SHP77 (cell line): ENCODE measurements at regions not wholly inside any gene's neighbourhood (a gene's known extent, or its start where the extent isn't known, plus 50 kb on each side); places are given as distances from the start of the nearest gene placed in this dataset.

Experiments used
- DNase-seq, 2 experiments: peaks; one replicate each; lab custom pipeline; 2025; lab: John Stamatoyannopoulos, UW

DNA sequence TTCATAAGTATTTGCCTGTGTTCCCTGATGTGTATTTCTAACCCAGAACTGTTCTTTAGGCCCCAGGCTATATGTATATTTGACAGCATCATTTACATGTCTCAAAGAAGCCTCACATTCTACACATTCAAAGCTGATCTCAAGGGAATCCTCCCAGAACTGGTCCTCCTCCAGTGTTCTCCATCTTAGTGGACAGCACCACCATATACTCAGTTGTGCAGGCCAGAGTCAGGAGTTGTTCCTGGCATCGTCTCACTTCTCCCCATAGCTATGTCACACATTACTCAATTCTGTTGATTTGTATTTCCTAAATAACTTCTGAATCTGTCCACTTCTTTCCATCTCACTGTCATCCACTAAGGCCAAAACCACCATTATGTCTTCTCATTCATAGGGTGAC, 82.8 kb upstream of the TRPC3 start:
- DNase-seq: no peak

- no peak for DNase-seq
These were observed 75.3 kb upstream of the TRPC3 start for GRCh38 chr4:122027203-122027602.

DNA sequence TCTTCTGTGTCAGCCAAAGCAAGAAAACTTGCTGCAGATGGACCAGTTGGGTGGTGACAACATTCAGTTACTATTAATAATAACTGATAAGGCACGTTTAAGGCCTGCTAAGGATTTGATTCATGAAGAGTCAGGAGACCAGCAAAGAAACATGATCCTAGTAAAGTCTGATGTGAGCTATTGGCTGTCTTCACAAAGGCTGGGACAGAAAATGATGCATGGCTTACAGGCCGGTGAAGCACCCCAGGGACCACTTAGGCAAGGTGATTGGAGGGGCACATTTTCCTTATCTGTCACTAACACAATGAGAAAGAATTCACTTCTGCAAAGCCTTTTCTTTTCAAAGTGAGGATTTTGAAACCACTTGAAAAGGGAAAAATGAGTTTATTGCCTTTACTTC, 65.4 kb upstream of the TRPC3 start:
- no peak for DNase-seq

DNA sequence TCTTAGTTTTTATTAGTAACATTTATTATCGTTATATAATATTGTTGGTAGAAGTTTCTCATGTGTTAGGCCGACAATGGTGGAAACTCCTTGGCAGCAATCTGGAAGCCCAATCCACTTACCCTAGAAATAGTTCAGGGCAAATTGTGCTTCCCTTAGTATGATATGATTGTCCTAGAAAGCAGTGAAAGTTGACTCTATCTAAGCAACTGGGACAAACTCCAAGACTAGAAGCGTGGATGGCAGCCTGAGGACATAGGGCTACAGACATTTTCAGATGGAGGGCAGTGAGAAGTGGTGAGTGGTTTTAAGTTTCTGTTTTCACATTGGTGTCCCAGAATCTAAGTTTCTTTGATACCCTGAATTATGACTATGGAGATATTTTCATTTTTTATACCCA, 63.3 kb upstream of the TRPC3 start:
- DNase-seq: no peak

DNA sequence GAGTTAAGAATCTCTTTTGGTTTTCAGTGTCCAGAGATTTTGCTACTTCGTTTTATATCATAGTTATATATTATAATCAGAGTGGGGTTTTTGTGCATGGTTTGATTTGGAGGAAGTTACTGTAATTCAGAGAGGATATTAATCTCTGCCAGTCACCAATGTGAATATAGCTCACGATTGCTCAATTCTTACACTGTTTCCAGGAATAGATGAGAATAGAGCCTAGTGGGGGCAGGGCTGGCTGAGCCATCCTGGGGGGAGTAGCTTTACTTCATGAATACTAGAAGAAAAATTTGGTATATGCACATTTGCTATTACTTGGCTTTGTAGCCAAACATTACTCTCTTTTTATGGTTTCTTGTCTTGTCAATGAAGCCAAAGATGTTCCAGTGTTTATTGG, 60.9 kb upstream of the TRPC3 start:
- DNase-seq: no peak

GRCh38 chr4:122010610-122011009, 58.8 kb upstream of the TRPC3 start:
- DNase-seq: no peak

DNA sequence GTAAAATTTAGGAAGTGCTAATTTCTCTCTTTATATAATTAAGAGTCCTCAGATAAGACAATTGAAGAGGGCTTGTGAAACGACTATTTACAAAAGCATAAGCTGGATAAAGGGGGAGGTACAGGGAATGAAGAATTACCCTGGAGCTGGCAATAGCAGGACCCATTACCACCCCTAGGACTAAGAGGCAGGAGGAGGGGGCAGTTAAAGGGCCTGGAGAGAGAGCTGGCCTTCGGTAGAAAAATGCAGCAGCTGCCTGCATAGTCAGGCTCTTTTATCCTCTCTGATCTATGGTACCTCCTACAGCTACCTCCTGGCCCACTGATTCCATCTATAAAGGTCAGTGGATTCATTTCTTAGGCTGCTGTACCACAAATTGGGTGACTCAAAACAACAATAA, 57.7 kb upstream of the TRPC3 start:
- DNase-seq: no peak

- no peak for DNase-seq
These were observed 55.2 kb upstream of the TRPC3 start for GRCh38 chr4:122007016-122007415.

- no peak for DNase-seq
These were observed 53.4 kb upstream of the TRPC3 start for GRCh38 chr4:122005064-122005755.

DNA sequence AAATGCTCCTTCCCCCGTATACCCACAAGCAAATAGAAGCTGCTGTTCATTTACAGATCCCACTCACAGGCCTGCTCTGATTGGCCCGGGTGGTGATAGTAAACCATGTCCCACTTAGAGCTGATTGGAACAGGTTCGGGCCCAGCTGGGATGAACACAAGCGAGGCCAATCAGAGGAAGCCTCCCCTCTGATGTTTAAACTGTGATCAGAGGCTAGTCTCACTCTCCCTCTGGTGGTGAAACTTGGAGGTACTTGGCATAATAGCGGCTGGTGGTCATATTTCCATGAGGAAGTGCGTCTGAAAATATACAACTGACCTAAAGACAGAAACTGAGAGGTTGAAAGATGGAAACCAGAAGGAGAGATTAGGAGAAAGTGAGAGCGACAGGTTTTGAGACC, 51.5 kb upstream of the TRPC3 start:
- DNase-seq: peak; percentile 25 to 26
